RWPE2 (cell line): ENCODE measurements at regions not wholly inside any gene's neighbourhood (a gene's known extent, or its start where the extent isn't known, plus 50 kb on each side); places are given as distances from the start of the nearest gene placed in this dataset.

Source experiments
- ATAC-seq: fragments of 200-7000 bp; cut with Tn5 transposase; 3 replicates; pipeline ENCODE4 v1.9.1; 2021; ENCODE audit warnings: low read depth
- DNase-seq: peaks from one replicate; pipeline ENCODE4 v3.0.0-alpha.2; 2020; ENCODE audit warnings: low spot score
- H3K27ac ChIP-seq: fragments of 450-650 bp; 2 replicates; pipeline ENCODE4 v1.5.1; 2017; ENCODE audit warnings: mild to moderate bottlenecking; ENCODE audit not compliant: poor library complexity, severe bottlenecking
- H3K27me3 ChIP-seq: fragments of 250-450 bp; sonication (Bioruptor Pico); 2 replicates; pipeline ENCODE4 v1.5.1; 2021; ENCODE audit warnings: mild to moderate bottlenecking, moderate library complexity; ENCODE audit not compliant: insufficient read depth, poor library complexity, severe bottlenecking
- H3K36me3 ChIP-seq: fragments of 250-450 bp; sonication (Bioruptor Pico); 2 replicates; pipeline ENCODE4 v1.5.1; 2020; ENCODE audit warnings: low read depth, mild to moderate bottlenecking, moderate library complexity
- H3K4me1 ChIP-seq: fragments of 250-450 bp; sonication (Bioruptor Pico); 2 replicates; pipeline ENCODE4 v1.5.1; 2021; ENCODE audit warnings: mild to moderate bottlenecking, moderate library complexity; ENCODE audit not compliant: insufficient read depth, poor library complexity, severe bottlenecking
- H3K4me3 ChIP-seq: fragments of 250-450 bp; sonication (Bioruptor Pico); 2 replicates; pipeline ENCODE4 v1.5.1; 2021; ENCODE audit warnings: mild to moderate bottlenecking, moderate library complexity; ENCODE audit not compliant: severe bottlenecking
- H3K9me3 ChIP-seq: fragments of 250-450 bp; sonication (Bioruptor Pico); 2 replicates; pipeline ENCODE4 v1.5.1; 2021; ENCODE audit warnings: mild to moderate bottlenecking, moderate library complexity; ENCODE audit not compliant: severe bottlenecking
- CTCF ChIP-seq: fragments of 450-650 bp; IDR thresholded peaks from one replicate; pipeline ENCODE4 v1.5.1; 2017; ENCODE audit warnings: mild to moderate bottlenecking, moderate library complexity; ENCODE audit not compliant: poor library complexity, severe bottlenecking

GRCh38 chr5:154528005-154528594 is 50.1 kb upstream of the HAND1 start:
- H3K27me3 ChIP-seq: no peaks in the 10 kb centered on the region
- no peak for TF ChIP-seq CTCF
- no peaks in the 10 kb centered on the region for H3K36me3 ChIP-seq
- no peak overlapping the region for H3K4me3 ChIP-seq
- DNase-seq (no peak), ATAC-seq (no peak)
- peaks cover 5% of the 10 kb centered on the region for H3K4me1 ChIP-seq
- no peak overlapping the region for H3K27ac ChIP-seq
- no peaks in the 10 kb centered on the region for H3K9me3 ChIP-seq
